ENCODE measurements at regions not wholly inside any gene's neighbourhood (a gene's known extent, or its start where the extent isn't known, plus 50 kb on each side); places are given as distances from the start of the nearest gene placed in this dataset.

DNA sequence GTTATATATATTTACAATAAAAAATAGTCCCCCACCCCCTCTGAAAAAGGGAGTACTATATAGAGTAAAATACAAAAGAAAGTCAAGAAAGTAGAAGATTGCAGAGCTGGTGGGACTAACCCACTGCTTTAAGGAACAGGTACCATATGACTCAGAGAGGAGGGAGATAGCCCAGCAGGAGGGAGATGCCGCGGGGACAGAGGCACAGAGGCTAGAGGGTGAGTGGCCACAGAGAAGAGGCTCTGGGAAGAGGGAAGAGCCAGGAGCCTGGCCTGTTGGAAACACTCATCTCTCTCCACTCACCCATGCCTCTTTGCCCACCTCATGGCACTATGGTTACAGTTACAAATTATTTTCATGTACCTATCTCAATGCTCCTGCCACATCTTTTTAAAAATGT is 53.6 kb upstream of the LYVE1 start:
- Histone ChIP-seq H3K4me3 (no peak overlapping the region), H3K36me3 (no peaks in the 10 kb centered on the region), H3K27me3 (no peaks in the 10 kb centered on the region), H4K20me1 (no peaks in the 10 kb centered on the region), H3K9me3 (no peaks in the 10 kb centered on the region), H3K4me1 (peaks cover 41% of the 10 kb centered on the region), H3K9ac (no peak overlapping the region), H3K27ac (no peak overlapping the region), H3K4me2 (no peak overlapping the region)
- TF ChIP-seq Cebpa-rat (IDR thresholded peaks at IDR 0.05) = no peak

DNA sequence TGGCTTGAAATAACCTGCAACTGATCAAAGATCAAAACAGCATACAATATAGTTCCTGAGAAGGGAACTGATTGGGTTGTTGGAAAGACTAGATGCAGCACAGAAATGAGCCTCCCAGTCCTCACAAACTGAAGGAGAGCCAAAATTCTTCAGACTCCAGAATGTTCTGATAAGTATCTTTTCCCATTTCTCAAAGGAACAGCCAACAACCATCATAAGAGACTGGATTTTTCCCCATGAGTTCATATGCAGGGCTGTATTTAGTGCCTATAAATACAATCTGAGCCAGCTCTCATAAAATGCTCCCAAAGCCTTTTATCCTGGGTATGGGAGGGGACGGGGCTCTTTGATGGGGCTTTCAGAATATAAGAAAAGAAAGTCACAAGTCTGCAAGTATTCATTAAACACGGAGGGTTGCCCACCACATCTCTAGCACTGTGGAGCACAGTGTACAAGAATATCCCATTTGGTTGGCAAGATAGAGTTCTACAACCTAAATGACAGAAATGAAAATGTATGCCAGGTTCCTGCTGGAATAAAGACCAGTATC is 50.7 kb upstream of the LYVE1 start:
- H3K4me1 ChIP-seq = peaks cover 14% of the 10 kb centered on the region
- no peak for TF ChIP-seq Cebpa-rat (IDR thresholded peaks at IDR 0.05)
- H4K20me1 ChIP-seq = no peaks in the 10 kb centered on the region

GRCh38 chr11:10618490-10618889 is 50.0 kb upstream of the LYVE1 start:
- H3K36me3 ChIP-seq = no peaks in the 10 kb centered on the region
- no peak overlapping the region for H3K9ac ChIP-seq
- TF ChIP-seq Cebpa-rat (IDR thresholded peaks at IDR 0.05) = no peak
- peaks cover 12% of the 10 kb centered on the region for H3K9me3 ChIP-seq
- H4K20me1 ChIP-seq = no peaks in the 10 kb centered on the region
- H3K4me3 ChIP-seq = no peak overlapping the region
- H3K27ac ChIP-seq = no peak overlapping the region
- H3K4me1 ChIP-seq = peaks cover 9% of the 10 kb centered on the region
- H3K4me2 ChIP-seq = no peak overlapping the region
- H3K27me3 ChIP-seq = no peaks in the 10 kb centered on the region

More for the DNA sequence above, 50.7 kb upstream of the LYVE1 start:
- H3K4me3 ChIP-seq = no peak overlapping the region
- no peak overlapping the region for H3K9ac ChIP-seq
- H3K36me3 ChIP-seq = no peaks in the 10 kb centered on the region
- no peaks in the 10 kb centered on the region for H3K27me3 ChIP-seq
- H3K27ac ChIP-seq = no peak overlapping the region
- H3K4me2 ChIP-seq = no peak overlapping the region
- peaks cover 5% of the 10 kb centered on the region; the same call in 1 of the 2 replicates for H3K9me3 ChIP-seq

All from BLaER1 (cell line).